Activated CD8-positive, alpha-beta T cell treated with anti-CD3 and anti-CD28 coated beads for 36 hours (primary cell): ENCODE measurements at regions not wholly inside any gene's neighbourhood (a gene's known extent, or its start where the extent isn't known, plus 50 kb on each side); places are given as distances from the start of the nearest gene placed in this dataset.

Source experiments
- ATAC-seq: fragments of 200-7000 bp; cut with Tn5 transposase; one replicate; pipeline ENCODE4 v1.10.0; 2021; ENCODE audit warnings: mild to moderate bottlenecking, moderate library complexity
- CTCF ChIA-PET: fragments of 350-600 bp; sonication (Branson Sonifier 250); formaldehyde crosslinking; loops from one replicate; lab custom pipeline; 2021; ENCODE audit warnings: antibody characterized with exemption; lab: Charles Lee
- POLR2A ChIA-PET: fragments of 350-600 bp; sonication (Branson Sonifier 250); formaldehyde crosslinking; loops from one replicate; lab custom pipeline; 2021; ENCODE audit warnings: antibody characterized with exemption; lab: Charles Lee
- DNase-seq: peaks from one replicate; pipeline ENCODE4 v3.0.0-alpha.2; 2020
- H3K27ac Mint-ChIP-seq: one replicate; pipeline ENCODE4 v1.8.0; 2021; ENCODE audit warnings: mild to moderate bottlenecking, mixed read lengths
- H3K27me3 Mint-ChIP-seq: one replicate; pipeline ENCODE4 v1.8.0; 2021; ENCODE audit warnings: mixed read lengths
- H3K36me3 Mint-ChIP-seq: one replicate; pipeline ENCODE4 v1.8.0; 2021; ENCODE audit warnings: low read depth, mixed read lengths
- H3K4me1 Mint-ChIP-seq: one replicate; pipeline ENCODE4 v1.8.0; 2021; ENCODE audit warnings: low read depth, mixed read lengths
- H3K4me3 Mint-ChIP-seq: one replicate; pipeline ENCODE4 v1.8.0; 2021; ENCODE audit warnings: mild to moderate bottlenecking, moderate library complexity, mixed read lengths
- H3K9me3 Mint-ChIP-seq: one replicate; pipeline ENCODE4 v1.8.0; 2021; ENCODE audit warnings: mixed read lengths
- CTCF ChIP-seq: fragments of 200-600 bp; IDR thresholded peaks from one replicate; pipeline ENCODE4 v1.8.0; 2022; ENCODE audit warnings: antibody characterized with exemption, mild to moderate bottlenecking
- intact Hi-C: fragments of 100-400 bp; cut with micrococcal nuclease; formaldehyde crosslinking; loops from one replicate; pipeline ENCODE4 v1.10.0; 2022

- Mint-ChIP-seq H3K27me3 (no peaks in the 10 kb centered on the region), H3K9me3 (no peaks in the 10 kb centered on the region), H3K4me3 (no peak overlapping the region), H3K4me1 (no peaks in the 10 kb centered on the region), H3K36me3 (no peaks in the 10 kb centered on the region), H3K27ac (no peak overlapping the region)
- no peak for DNase-seq
- POLR2A ChIA-PET = no interaction called here
- no peak for TF ChIP-seq CTCF
- intact Hi-C loops = no loop called here
- ATAC-seq = no peak
- CTCF ChIA-PET = no interaction called here
Measured at GRCh38 chr7:84757761-84758160, 429.1 kb downstream of the SEMA3D start.

- no peak overlapping the region for H3K27ac Mint-ChIP-seq
- no peak for ATAC-seq
- TF ChIP-seq CTCF = no peak
- ChIA-PET CTCF (no interaction called here), POLR2A (no interaction called here)
- H3K27me3 Mint-ChIP-seq = no peaks in the 10 kb centered on the region
- H3K36me3 Mint-ChIP-seq = no peaks in the 10 kb centered on the region
- intact Hi-C loops = no loop called here
- no peaks in the 10 kb centered on the region for H3K4me1 Mint-ChIP-seq
- no peaks in the 10 kb centered on the region for H3K9me3 Mint-ChIP-seq
- no peak for DNase-seq
- no peak overlapping the region for H3K4me3 Mint-ChIP-seq
Measured at GRCh38 chr7:84746353-84746752, 440.5 kb downstream of the SEMA3D start.

- CTCF ChIA-PET = no interaction called here
Measured at GRCh38 chr7:84744385-84744784, 442.5 kb downstream of the SEMA3D start.

GRCh38 chr7:84738583-84739150, 448.2 kb downstream of the SEMA3D start:
- intact Hi-C loops = no loop called here

More at GRCh38 chr7:84744385-84744784, 442.5 kb downstream of the SEMA3D start:
- intact Hi-C loops = no loop called here
- POLR2A ChIA-PET = no interaction called here
- Mint-ChIP-seq H3K36me3 (no peaks in the 10 kb centered on the region), H3K27ac (no peak overlapping the region), H3K27me3 (no peaks in the 10 kb centered on the region), H3K9me3 (no peaks in the 10 kb centered on the region), H3K4me1 (no peaks in the 10 kb centered on the region), H3K4me3 (no peak overlapping the region)
- TF ChIP-seq CTCF = no peak
- no peak for DNase-seq
- no peak for ATAC-seq

GRCh38 chr7:84735677-84736076, 451.2 kb downstream of the SEMA3D start:
- no peaks in the 10 kb centered on the region for H3K4me1 Mint-ChIP-seq
- no peak overlapping the region for H3K27ac Mint-ChIP-seq
- ATAC-seq (no peak), DNase-seq (no peak)
- no peak overlapping the region for H3K4me3 Mint-ChIP-seq
- intact Hi-C loops = no loop called here
- POLR2A ChIA-PET = no interaction called here
- no peak for TF ChIP-seq CTCF
- H3K9me3 Mint-ChIP-seq = peaks cover 7% of the 10 kb centered on the region
- no peaks in the 10 kb centered on the region for H3K27me3 Mint-ChIP-seq
- CTCF ChIA-PET = no interaction called here
- no peaks in the 10 kb centered on the region for H3K36me3 Mint-ChIP-seq

More at GRCh38 chr7:84738583-84739150, 448.2 kb downstream of the SEMA3D start:
- no peaks in the 10 kb centered on the region for H3K36me3 Mint-ChIP-seq
- H3K9me3 Mint-ChIP-seq = peaks cover 2% of the 10 kb centered on the region
- CTCF ChIA-PET = no interaction called here
- H3K4me1 Mint-ChIP-seq = no peaks in the 10 kb centered on the region
- no peak for DNase-seq
- POLR2A ChIA-PET = no interaction called here
- H3K27ac Mint-ChIP-seq = no peak overlapping the region
- no peak for ATAC-seq
- no peak overlapping the region for H3K4me3 Mint-ChIP-seq
- H3K27me3 Mint-ChIP-seq = no peaks in the 10 kb centered on the region
- no peak for TF ChIP-seq CTCF
